ENCODE measurements at regions not wholly inside any gene's neighbourhood (a gene's known extent, or its start where the extent isn't known, plus 50 kb on each side); places are given as distances from the start of the nearest gene placed in this dataset.

DNA sequence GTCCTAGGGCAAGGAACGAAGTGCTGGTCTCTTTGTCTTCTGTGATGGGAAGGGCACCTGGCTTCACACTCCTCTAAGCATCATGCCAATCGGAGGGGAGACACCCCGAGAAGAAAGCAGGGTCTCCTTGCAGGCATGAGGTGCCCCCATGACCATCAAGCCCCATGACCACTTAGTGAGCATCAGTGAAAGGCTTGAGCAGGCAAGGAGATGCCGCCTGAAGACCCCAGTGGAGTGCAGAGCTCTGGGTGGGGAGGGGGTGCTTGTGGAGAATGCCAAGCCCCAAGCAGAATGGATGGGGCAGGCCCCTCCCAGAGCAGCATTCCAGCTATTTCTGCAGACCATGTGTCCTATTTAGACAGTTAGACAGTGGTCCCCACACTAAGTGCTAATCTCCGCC lies 232.7 kb upstream of the TNRC6C start:
- TF ChIP-seq CREB1 (CRISPR knock-in tag; IDR thresholded peaks at IDR 0.05) (no peak), NR3C1 (CRISPR knock-in tag; conservative IDR thresholded peaks at IDR 0.05; ENCODE audit: low read depth) (no peak), ATF1 (CRISPR knock-in tag; IDR thresholded peaks at IDR 0.05) (no peak), AFF4 (CRISPR knock-in tag; IDR thresholded peaks at IDR 0.05; ENCODE audit: borderline replicate concordance) (no peak), IRF2 (CRISPR knock-in tag; IDR thresholded peaks at IDR 0.05; ENCODE audit: borderline replicate concordance, low read depth) (no peak), SP1 (CRISPR knock-in tag; conservative IDR thresholded peaks at IDR 0.05) (no peak)
- TF ChIP-seq, protein P1, sequence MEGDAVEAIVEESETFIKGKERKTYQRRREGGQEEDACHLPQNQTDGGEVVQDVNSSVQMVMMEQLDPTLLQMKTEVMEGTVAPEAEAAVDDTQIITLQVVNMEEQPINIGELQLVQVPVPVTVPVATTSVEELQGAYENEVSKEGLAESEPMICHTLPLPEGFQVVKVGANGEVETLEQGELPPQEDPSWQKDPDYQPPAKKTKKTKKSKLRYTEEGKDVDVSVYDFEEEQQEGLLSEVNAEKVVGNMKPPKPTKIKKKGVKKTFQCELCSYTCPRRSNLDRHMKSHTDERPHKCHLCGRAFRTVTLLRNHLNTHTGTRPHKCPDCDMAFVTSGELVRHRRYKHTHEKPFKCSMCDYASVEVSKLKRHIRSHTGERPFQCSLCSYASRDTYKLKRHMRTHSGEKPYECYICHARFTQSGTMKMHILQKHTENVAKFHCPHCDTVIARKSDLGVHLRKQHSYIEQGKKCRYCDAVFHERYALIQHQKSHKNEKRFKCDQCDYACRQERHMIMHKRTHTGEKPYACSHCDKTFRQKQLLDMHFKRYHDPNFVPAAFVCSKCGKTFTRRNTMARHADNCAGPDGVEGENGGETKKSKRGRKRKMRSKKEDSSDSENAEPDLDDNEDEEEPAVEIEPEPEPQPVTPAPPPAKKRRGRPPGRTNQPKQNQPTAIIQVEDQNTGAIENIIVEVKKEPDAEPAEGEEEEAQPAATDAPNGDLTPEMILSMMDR (IDR thresholded peaks at IDR 0.05), result no peak
- TF ChIP-seq, protein P2, sequence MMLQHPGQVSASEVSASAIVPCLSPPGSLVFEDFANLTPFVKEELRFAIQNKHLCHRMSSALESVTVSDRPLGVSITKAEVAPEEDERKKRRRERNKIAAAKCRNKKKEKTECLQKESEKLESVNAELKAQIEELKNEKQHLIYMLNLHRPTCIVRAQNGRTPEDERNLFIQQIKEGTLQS (CRISPR knock-in tag; conservative IDR thresholded peaks at IDR 0.05), result no peak
- TF ChIP-seq, protein P3, sequence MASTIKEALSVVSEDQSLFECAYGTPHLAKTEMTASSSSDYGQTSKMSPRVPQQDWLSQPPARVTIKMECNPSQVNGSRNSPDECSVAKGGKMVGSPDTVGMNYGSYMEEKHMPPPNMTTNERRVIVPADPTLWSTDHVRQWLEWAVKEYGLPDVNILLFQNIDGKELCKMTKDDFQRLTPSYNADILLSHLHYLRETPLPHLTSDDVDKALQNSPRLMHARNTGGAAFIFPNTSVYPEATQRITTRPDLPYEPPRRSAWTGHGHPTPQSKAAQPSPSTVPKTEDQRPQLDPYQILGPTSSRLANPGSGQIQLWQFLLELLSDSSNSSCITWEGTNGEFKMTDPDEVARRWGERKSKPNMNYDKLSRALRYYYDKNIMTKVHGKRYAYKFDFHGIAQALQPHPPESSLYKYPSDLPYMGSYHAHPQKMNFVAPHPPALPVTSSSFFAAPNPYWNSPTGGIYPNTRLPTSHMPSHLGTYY (CRISPR knock-in tag; IDR thresholded peaks at IDR 0.05), result no peak
- TF ChIP-seq, protein P4, sequence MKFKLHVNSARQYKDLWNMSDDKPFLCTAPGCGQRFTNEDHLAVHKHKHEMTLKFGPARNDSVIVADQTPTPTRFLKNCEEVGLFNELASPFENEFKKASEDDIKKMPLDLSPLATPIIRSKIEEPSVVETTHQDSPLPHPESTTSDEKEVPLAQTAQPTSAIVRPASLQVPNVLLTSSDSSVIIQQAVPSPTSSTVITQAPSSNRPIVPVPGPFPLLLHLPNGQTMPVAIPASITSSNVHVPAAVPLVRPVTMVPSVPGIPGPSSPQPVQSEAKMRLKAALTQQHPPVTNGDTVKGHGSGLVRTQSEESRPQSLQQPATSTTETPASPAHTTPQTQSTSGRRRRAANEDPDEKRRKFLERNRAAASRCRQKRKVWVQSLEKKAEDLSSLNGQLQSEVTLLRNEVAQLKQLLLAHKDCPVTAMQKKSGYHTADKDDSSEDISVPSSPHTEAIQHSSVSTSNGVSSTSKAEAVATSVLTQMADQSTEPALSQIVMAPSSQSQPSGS (CRISPR knock-in tag; IDR thresholded peaks at IDR 0.05; ENCODE audit: borderline replicate concordance, low read depth), result no peak
- TF ChIP-seq, protein P5, sequence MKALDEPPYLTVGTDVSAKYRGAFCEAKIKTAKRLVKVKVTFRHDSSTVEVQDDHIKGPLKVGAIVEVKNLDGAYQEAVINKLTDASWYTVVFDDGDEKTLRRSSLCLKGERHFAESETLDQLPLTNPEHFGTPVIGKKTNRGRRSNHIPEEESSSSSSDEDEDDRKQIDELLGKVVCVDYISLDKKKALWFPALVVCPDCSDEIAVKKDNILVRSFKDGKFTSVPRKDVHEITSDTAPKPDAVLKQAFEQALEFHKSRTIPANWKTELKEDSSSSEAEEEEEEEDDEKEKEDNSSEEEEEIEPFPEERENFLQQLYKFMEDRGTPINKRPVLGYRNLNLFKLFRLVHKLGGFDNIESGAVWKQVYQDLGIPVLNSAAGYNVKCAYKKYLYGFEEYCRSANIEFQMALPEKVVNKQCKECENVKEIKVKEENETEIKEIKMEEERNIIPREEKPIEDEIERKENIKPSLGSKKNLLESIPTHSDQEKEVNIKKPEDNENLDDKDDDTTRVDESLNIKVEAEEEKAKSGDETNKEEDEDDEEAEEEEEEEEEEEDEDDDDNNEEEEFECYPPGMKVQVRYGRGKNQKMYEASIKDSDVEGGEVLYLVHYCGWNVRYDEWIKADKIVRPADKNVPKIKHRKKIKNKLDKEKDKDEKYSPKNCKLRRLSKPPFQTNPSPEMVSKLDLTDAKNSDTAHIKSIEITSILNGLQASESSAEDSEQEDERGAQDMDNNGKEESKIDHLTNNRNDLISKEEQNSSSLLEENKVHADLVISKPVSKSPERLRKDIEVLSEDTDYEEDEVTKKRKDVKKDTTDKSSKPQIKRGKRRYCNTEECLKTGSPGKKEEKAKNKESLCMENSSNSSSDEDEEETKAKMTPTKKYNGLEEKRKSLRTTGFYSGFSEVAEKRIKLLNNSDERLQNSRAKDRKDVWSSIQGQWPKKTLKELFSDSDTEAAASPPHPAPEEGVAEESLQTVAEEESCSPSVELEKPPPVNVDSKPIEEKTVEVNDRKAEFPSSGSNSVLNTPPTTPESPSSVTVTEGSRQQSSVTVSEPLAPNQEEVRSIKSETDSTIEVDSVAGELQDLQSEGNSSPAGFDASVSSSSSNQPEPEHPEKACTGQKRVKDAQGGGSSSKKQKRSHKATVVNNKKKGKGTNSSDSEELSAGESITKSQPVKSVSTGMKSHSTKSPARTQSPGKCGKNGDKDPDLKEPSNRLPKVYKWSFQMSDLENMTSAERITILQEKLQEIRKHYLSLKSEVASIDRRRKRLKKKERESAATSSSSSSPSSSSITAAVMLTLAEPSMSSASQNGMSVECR (CRISPR knock-in tag; IDR thresholded peaks at IDR 0.05; ENCODE audit: borderline replicate concordance), result no peak
- TF ChIP-seq, protein P6, sequence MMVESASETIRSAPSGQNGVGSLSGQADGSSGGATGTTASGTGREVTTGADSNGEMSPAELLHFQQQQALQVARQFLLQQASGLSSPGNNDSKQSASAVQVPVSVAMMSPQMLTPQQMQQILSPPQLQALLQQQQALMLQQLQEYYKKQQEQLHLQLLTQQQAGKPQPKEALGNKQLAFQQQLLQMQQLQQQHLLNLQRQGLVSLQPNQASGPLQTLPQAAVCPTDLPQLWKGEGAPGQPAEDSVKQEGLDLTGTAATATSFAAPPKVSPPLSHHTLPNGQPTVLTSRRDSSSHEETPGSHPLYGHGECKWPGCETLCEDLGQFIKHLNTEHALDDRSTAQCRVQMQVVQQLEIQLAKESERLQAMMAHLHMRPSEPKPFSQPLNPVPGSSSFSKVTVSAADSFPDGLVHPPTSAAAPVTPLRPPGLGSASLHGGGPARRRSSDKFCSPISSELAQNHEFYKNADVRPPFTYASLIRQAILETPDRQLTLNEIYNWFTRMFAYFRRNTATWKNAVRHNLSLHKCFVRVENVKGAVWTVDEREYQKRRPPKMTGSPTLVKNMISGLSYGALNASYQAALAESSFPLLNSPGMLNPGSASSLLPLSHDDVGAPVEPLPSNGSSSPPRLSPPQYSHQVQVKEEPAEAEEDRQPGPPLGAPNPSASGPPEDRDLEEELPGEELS (CRISPR knock-in tag; IDR thresholded peaks at IDR 0.05), result no peak
- TF ChIP-seq, protein P7, sequence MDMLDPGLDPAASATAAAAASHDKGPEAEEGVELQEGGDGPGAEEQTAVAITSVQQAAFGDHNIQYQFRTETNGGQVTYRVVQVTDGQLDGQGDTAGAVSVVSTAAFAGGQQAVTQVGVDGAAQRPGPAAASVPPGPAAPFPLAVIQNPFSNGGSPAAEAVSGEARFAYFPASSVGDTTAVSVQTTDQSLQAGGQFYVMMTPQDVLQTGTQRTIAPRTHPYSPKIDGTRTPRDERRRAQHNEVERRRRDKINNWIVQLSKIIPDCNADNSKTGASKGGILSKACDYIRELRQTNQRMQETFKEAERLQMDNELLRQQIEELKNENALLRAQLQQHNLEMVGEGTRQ (CRISPR knock-in tag; IDR thresholded peaks at IDR 0.05), result no peak

Measured in WTC11 (cell line).